H1 (cell line): ENCODE measurements at regions not wholly inside any gene's neighbourhood (a gene's known extent, or its start where the extent isn't known, plus 50 kb on each side); places are given as distances from the start of the nearest gene placed in this dataset.

Source experiments
- CTCF ChIA-PET: fragments of 300-600 bp; sonication (Branson Sonifier 250); formaldehyde crosslinking; loops from one replicate; lab custom pipeline; 2021; ENCODE audit not compliant: partially characterized antibody; lab: Charles Lee
- POLR2A ChIA-PET: fragments of 300-600 bp; sonication (Branson Sonifier 250); formaldehyde crosslinking; loops from one replicate; lab custom pipeline; 2021; ENCODE audit warnings: inconsistent platforms; ENCODE audit not compliant: partially characterized antibody; lab: Charles Lee
- DNase-seq, 2 experiments: peaks; one replicate each; pipeline versions ENCODE4 v3.0.0 to v3.0.0-alpha.2; 2010 to 2022; ENCODE audit warnings: low spot score in 2 of 2, low read depth in 1 of 2, mixed read lengths in 1 of 2
- FAIRE-seq: peaks from 2 replicates; lab custom pipeline; 2011; peaks lifted over from hg19 to GRCh38; lab: Jason Lieb, UNC
- H2AFZ ChIP-seq: 2 replicates; pipeline ENCODE4 v1.8.1; 2012; ENCODE audit warnings: low read length, inconsistent platforms
- H2AK5ac ChIP-seq: 2 replicates; pipeline ENCODE4 v1.6.1; 2013; ENCODE audit warnings: low read depth, low read length
- H2BK120ac ChIP-seq: replicated peaks from 2 replicates; pipeline ENCODE3; 2013; ENCODE audit warnings: low read depth, low read length, inconsistent platforms
- H2BK12ac ChIP-seq: 2 replicates; pipeline ENCODE4 v1.6.1; 2013; ENCODE audit warnings: low read depth, low read length
- H2BK15ac ChIP-seq: 2 replicates; pipeline ENCODE4 v1.6.1; 2013; ENCODE audit warnings: low read length
- H2BK20ac ChIP-seq: 2 replicates; pipeline ENCODE4 v1.6.1; 2013; ENCODE audit warnings: low read length
- H2BK5ac ChIP-seq: 2 replicates; pipeline ENCODE4 v1.6.1; 2013; ENCODE audit warnings: low read depth, low read length
- H3K14ac ChIP-seq: 2 replicates; pipeline ENCODE4 v1.6.1; 2013; ENCODE audit warnings: inconsistent platforms; ENCODE audit not compliant: insufficient read length
- H3K18ac ChIP-seq: 2 replicates; pipeline ENCODE4 v1.6.1; 2013; ENCODE audit warnings: low read length; ENCODE audit errors: extremely low read depth
- H3K23ac ChIP-seq: 2 replicates; pipeline ENCODE4 v1.6.1; 2013; ENCODE audit warnings: inconsistent platforms; ENCODE audit not compliant: insufficient read length
- H3K23me2 ChIP-seq: 2 replicates; pipeline ENCODE4 v1.6.1; 2013; ENCODE audit warnings: low read depth, low read length
- H3K27ac ChIP-seq: 2 replicates; pipeline ENCODE4 v1.6.1; 2011; ENCODE audit warnings: low read depth, low read length, inconsistent platforms
- H3K27me3 ChIP-seq, 4 experiments: replicated peaks in 1 of 4; 1 replicate in 1 of 4; 2 replicates in 3 of 4; pipeline versions ENCODE4 v1.6.1 to v1.8.1; 2011 to 2013; ENCODE audit warnings: low read length in 3 of 4, mild to moderate bottlenecking in 3 of 4, inconsistent platforms in 2 of 4, mixed read lengths in 2 of 4, moderate library complexity in 1 of 4; ENCODE audit not compliant: control insufficient read depth in 3 of 4, insufficient read depth in 3 of 4; ENCODE audit errors: extremely low read depth in 1 of 4
- H3K36me3 ChIP-seq, 4 experiments: 2 replicates each; pipeline versions ENCODE4 v1.6.1 to v1.8.1; 2011 to 2013; ENCODE audit warnings: mild to moderate bottlenecking in 4 of 4, low read length in 3 of 4, moderate library complexity in 2 of 4, control low read depth in 1 of 4, inconsistent platforms in 1 of 4; ENCODE audit not compliant: insufficient read depth in 4 of 4, control insufficient read depth in 2 of 4
- H3K4ac ChIP-seq: replicated peaks from 2 replicates; pipeline ENCODE3; 2013; ENCODE audit warnings: low read length, low read depth, mixed read lengths, inconsistent platforms; ENCODE audit not compliant: insufficient read length
- H3K4me1 ChIP-seq, 4 experiments: replicated peaks in 1 of 4; 1 replicate in 1 of 4; 2 replicates in 3 of 4; pipeline versions ENCODE4 v1.6.1 to v1.8.1; 2011 to 2013; ENCODE audit warnings: low read length in 3 of 4, inconsistent platforms in 2 of 4, mixed read lengths in 1 of 4; ENCODE audit not compliant: insufficient read depth in 4 of 4, control insufficient read depth in 3 of 4
- H3K4me2 ChIP-seq, 2 experiments: 2 replicates each; pipeline versions ENCODE4 v1.6.1 to v1.8.1; 2011 to 2013; ENCODE audit warnings: low read depth in 2 of 2, low read length in 2 of 2, control low read depth in 1 of 2, inconsistent platforms in 1 of 2, mild to moderate bottlenecking in 1 of 2; ENCODE audit not compliant: insufficient read depth in 1 of 2
- H3K4me3 ChIP-seq, 4 experiments: fragments of 200-600, 300-600 bp in 1 of 4; sonication (generic), shearing (Covaris generic), sonication (Bioruptor Twin) in 1 of 4; 2 replicates each; pipeline versions ENCODE4 v1.5.1 to v1.8.1; 2011 to 2016; ENCODE audit warnings: low read length in 4 of 4, low read depth in 3 of 4, control low read depth in 2 of 4, inconsistent platforms in 2 of 4, mild to moderate bottlenecking in 2 of 4, mixed read lengths in 1 of 4, moderate library complexity in 1 of 4; ENCODE audit not compliant: insufficient read depth in 2 of 4; ENCODE audit errors: extremely low read depth in 1 of 4
- H3K56ac ChIP-seq: replicated peaks from 2 replicates; pipeline ENCODE3; 2013; ENCODE audit warnings: low read depth, mild to moderate bottlenecking, mixed read lengths, low read length, inconsistent platforms; ENCODE audit not compliant: insufficient read length
- H3K79me1 ChIP-seq: 2 replicates; pipeline ENCODE4 v1.6.1; 2013; ENCODE audit warnings: low read depth, low read length, control low read depth
- H3K79me2 ChIP-seq, 2 experiments: 2 replicates each; pipeline versions ENCODE4 v1.6.1 to v1.8.1; 2012 to 2013; ENCODE audit warnings: low read length in 2 of 2, mild to moderate bottlenecking in 2 of 2, inconsistent platforms in 1 of 2; ENCODE audit not compliant: insufficient read depth in 2 of 2, control insufficient read depth in 1 of 2
- H3K9ac ChIP-seq, 4 experiments: replicated peaks in 1 of 4; 1 replicate in 1 of 4; 2 replicates in 3 of 4; pipeline versions ENCODE4 v1.6.1 to v1.8.1; 2011 to 2013; ENCODE audit warnings: low read depth in 3 of 4, low read length in 3 of 4, control low read depth in 2 of 4, mild to moderate bottlenecking in 2 of 4, moderate library complexity in 2 of 4, inconsistent platforms in 1 of 4; ENCODE audit errors: extremely low read depth in 1 of 4
- H3K9me3 ChIP-seq, 2 experiments: 2 replicates each; pipeline versions ENCODE4 v1.6.1 to v1.8.1; 2012 to 2013; ENCODE audit warnings: mild to moderate bottlenecking in 2 of 2, moderate library complexity in 2 of 2, control low read depth in 1 of 2, inconsistent platforms in 1 of 2, low read depth in 1 of 2, low read length in 1 of 2, mixed read lengths in 1 of 2; ENCODE audit not compliant: insufficient read depth in 2 of 2
- H4K20me1 ChIP-seq, 2 experiments: replicated peaks in 1 of 2; 2 replicates each; pipeline versions ENCODE3 to v1.8.1; 2011 to 2013; ENCODE audit warnings: inconsistent platforms in 2 of 2, low read length in 2 of 2, mild to moderate bottlenecking in 1 of 2; ENCODE audit not compliant: insufficient read depth in 2 of 2, control insufficient read depth in 1 of 2
- H4K5ac ChIP-seq: 2 replicates; pipeline ENCODE4 v1.6.1; 2013; ENCODE audit warnings: low read length, low read depth, mixed read lengths, inconsistent platforms; ENCODE audit not compliant: insufficient read length
- H4K8ac ChIP-seq: 2 replicates; pipeline ENCODE4 v1.8.0; 2013; ENCODE audit warnings: mild to moderate bottlenecking, moderate library complexity, low read length, inconsistent platforms; ENCODE audit not compliant: insufficient read depth; ENCODE audit errors: extremely low read depth
- H4K91ac ChIP-seq: replicated peaks from 2 replicates; pipeline ENCODE3; 2013; ENCODE audit warnings: low read length, mixed read lengths, inconsistent platforms; ENCODE audit not compliant: insufficient read length
- EZH2 ChIP-seq: fragments of 200-600 bp; sonication (generic); IDR thresholded peaks from 2 replicates; pipeline ENCODE4 v1.7.1; 2012; ENCODE audit warnings: low read depth, mild to moderate bottlenecking, moderate library complexity, low read length, inconsistent platforms; ENCODE audit not compliant: severe bottlenecking
- KDM4A ChIP-seq: IDR thresholded peaks from one replicate; pipeline ENCODE4 v1.7.1; 2012; ENCODE audit warnings: low read depth, mild to moderate bottlenecking, moderate library complexity, low read length, inconsistent platforms; ENCODE audit not compliant: severe bottlenecking
- POLR2AphosphoS5 ChIP-seq: IDR thresholded peaks from 2 replicates; pipeline ENCODE4 v1.6.1; 2011; ENCODE audit warnings: low read depth, low read length
- SIX5 ChIP-seq: IDR thresholded peaks from 2 replicates; pipeline ENCODE4 v1.6.1; 2011; ENCODE audit warnings: mild to moderate bottlenecking, low read depth, low read length
- SRF ChIP-seq: IDR thresholded peaks from 2 replicates; pipeline ENCODE4 v1.6.1; 2011; ENCODE audit warnings: mild to moderate bottlenecking, low read depth, low read length, moderate library complexity
- TEAD4 ChIP-seq: IDR thresholded peaks from 2 replicates; pipeline ENCODE4 v1.6.1; 2012; ENCODE audit warnings: low read depth, low read length, inconsistent platforms, mixed read lengths
- WGBS, 2 experiments: shearing (Covaris generic) in 1 of 2; methylation state at CpG; one replicate each; pipeline versions ENCODE4 v1.1.6 to v1.1.7; 2013 to 2015; ENCODE audit warnings: low lambda C conversion rate in 2 of 2, mixed read lengths in 2 of 2, inconsistent platforms in 1 of 2, low coverage in 1 of 2, missing lambda C conversion rate in 1 of 2; ENCODE audit not compliant: insufficient replicate concordance in 2 of 2, insufficient coverage in 1 of 2, insufficient read length in 1 of 2; ENCODE audit errors: extremely low coverage in 1 of 2, missing lambda C conversion rate in 1 of 2; 5-methylcytosine and 5-hydroxymethylcytosine counted together

DNA sequence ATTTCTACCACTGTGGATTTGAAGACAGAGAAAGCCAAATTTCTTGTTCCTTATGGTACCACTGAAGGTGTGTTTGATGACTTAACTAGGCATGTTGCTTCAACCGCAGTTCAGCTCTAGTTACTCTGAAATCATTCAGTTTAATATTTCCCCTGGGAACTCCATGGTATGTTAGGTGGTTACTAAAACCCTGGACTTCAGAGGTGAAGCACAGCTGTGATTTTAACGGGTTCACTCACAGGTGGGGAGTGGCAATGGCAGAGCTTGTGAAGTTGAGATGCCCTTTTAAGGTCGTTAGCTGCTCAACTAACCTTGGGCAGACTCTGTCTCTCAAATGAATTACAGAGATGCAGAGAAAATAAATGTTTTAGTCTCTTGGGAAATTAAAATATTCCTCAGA lies 163.6 kb upstream of the PHYHIPL start:
- Histone ChIP-seq H4K8ac (no peak overlapping the region), H3K79me1 (no peaks in the 10 kb centered on the region), H3K18ac (no peak overlapping the region), H3K27ac (no peak overlapping the region), H3K4ac (no peak overlapping the region), H2BK15ac (no peak overlapping the region), H3K36me3 (no peaks in the 10 kb centered on the region), H3K4me1 (peaks cover 0 to 5% (median 0%) of the 10 kb centered on the region in 4 experiments; a peak in 1 of 7 replicates), H3K23ac (no peak overlapping the region), H3K9me3 (no peaks in the 10 kb centered on the region), H4K91ac (no peak overlapping the region), H2BK12ac (no peak overlapping the region), H2BK5ac (no peak overlapping the region), H2AK5ac (no peak overlapping the region), H3K4me2 (no peak overlapping the region), H3K14ac (no peak overlapping the region), H2BK120ac (no peak overlapping the region), H2BK20ac (no peak overlapping the region), H4K20me1 (no peaks in the 10 kb centered on the region), H3K79me2 (no peaks in the 10 kb centered on the region), H3K9ac (no peak overlapping the region), H2AFZ (no peak overlapping the region), H3K4me3 (no peak overlapping the region), H3K23me2 (no peaks in the 10 kb centered on the region), H3K27me3 (no peaks in the 10 kb centered on the region), H4K5ac (no peak overlapping the region), H3K56ac (no peak overlapping the region)
- POLR2A ChIA-PET = no interaction called here
- FAIRE-seq (no peak), DNase-seq (no peak)
- TF ChIP-seq EZH2 = no peak
- no peak for TF ChIP-seq TEAD4
- no peak for TF ChIP-seq KDM4A
- no peak for TF ChIP-seq SIX5
- peak; percentile 84 for TF ChIP-seq SRF
- no peak for TF ChIP-seq POLR2AphosphoS5
- WGBS, 2 experiments = 84% methylated on average over 3 of the region's 3 CpGs; no CpG with 5 or more reads in 1 of the 2 experiments
- CTCF ChIA-PET = interaction anchor here (1.0 to 1.8 kb wide), 3 partner anchors 9 to 31 kb away, joined by 3 to 4 read pairs (median 4); no protein-coding TSS in a partner anchor
